Muscle layer of duodenum (tissue), 2 donors: ENCODE measurements at regions not wholly inside any gene's neighbourhood (a gene's known extent, or its start where the extent isn't known, plus 50 kb on each side); places are given as distances from the start of the nearest gene placed in this dataset.
"Not testable (repeated sequence)": the region's sequence is repeated elsewhere in the genome, so short reads cannot be mapped to it uniquely, and the experiment has no call there.

Source experiments
- H3K27ac ChIP-seq: one replicate; pipeline ENCODE4 v1.7.0; 2013; ENCODE audit warnings: mild to moderate bottlenecking, low read length
- H3K27me3 ChIP-seq: one replicate; pipeline ENCODE4 v1.7.0; 2013; ENCODE audit warnings: low read depth, mild to moderate bottlenecking, control low read depth, low read length
- H3K36me3 ChIP-seq, 2 donors: one replicate each; pipeline ENCODE4 v1.7.0; 2013; ENCODE audit warnings: low read length in 2 of 2, control low read depth in 1 of 2, mild to moderate bottlenecking in 1 of 2; ENCODE audit not compliant: insufficient read depth in 2 of 2, control insufficient read depth in 1 of 2
- H3K4me1 ChIP-seq, 2 donors: one replicate each; pipeline ENCODE4 v1.7.0; 2013; ENCODE audit warnings: low read length in 2 of 2, mild to moderate bottlenecking in 2 of 2, control low read depth in 1 of 2, moderate library complexity in 1 of 2; ENCODE audit not compliant: insufficient read depth in 2 of 2, control insufficient read depth in 1 of 2
- H3K4me3 ChIP-seq, 2 donors: one replicate each; pipeline ENCODE4 v1.7.0; 2013; ENCODE audit warnings: low read length in 2 of 2, low read depth in 1 of 2, mild to moderate bottlenecking in 1 of 2
- H3K9me3 ChIP-seq, 2 donors: one replicate each; pipeline ENCODE4 v1.7.0; 2013; ENCODE audit warnings: low read length in 2 of 2, control low read depth in 1 of 2, mild to moderate bottlenecking in 1 of 2; ENCODE audit not compliant: control insufficient read depth in 1 of 2
- donor health status: healthy.

GRCh38 chr7:46759711-46760480, 822.0 kb downstream of the TNS3 start:
- no peaks in the 10 kb centered on the region for H3K9me3 ChIP-seq

GRCh38 chr7:46756996-46757395, 824.9 kb downstream of the TNS3 start:
- H3K4me3 ChIP-seq, result no peak overlapping the region
- H3K27me3 ChIP-seq, result no peaks in the 10 kb centered on the region
- no peaks in the 10 kb centered on the region for H3K36me3 ChIP-seq
- no peaks in the 10 kb centered on the region for H3K9me3 ChIP-seq
- H3K27ac ChIP-seq, result no peak overlapping the region
- peaks cover 3 to 6% of the 10 kb centered on the region in 2 donors for H3K4me1 ChIP-seq

More at GRCh38 chr7:46759711-46760480, 822.0 kb downstream of the TNS3 start:
- Histone ChIP-seq H3K4me1 (no peaks in the 10 kb centered on the region), H3K36me3 (no peaks in the 10 kb centered on the region), H3K27ac (no peak overlapping the region), H3K27me3 (no peaks in the 10 kb centered on the region), H3K4me3 (no peak overlapping the region)

- Histone ChIP-seq H3K4me3 (no peak overlapping the region), H3K27me3 (no peaks in the 10 kb centered on the region), H3K27ac (no peak overlapping the region), H3K36me3 (no peaks in the 10 kb centered on the region), H3K9me3 (no peaks in the 10 kb centered on the region), H3K4me1 (peaks cover 3 to 6% of the 10 kb centered on the region in 2 donors)
These were observed 825.7 kb downstream of the TNS3 start for GRCh38 chr7:46756256-46756655.

- no peaks in the 10 kb centered on the region for H3K27me3 ChIP-seq
- no peaks in the 10 kb centered on the region for H3K9me3 ChIP-seq
- no peak overlapping the region for H3K27ac ChIP-seq
- H3K4me1 ChIP-seq, result peaks cover 3 to 7% of the 10 kb centered on the region in 2 donors
- no peaks in the 10 kb centered on the region for H3K36me3 ChIP-seq
- H3K4me3 ChIP-seq, result no peak overlapping the region
These were observed 826.5 kb downstream of the TNS3 start for GRCh38 chr7:46755120-46756034.

GRCh38 chr7:46754140-46754720, 827.7 kb downstream of the TNS3 start:
- Histone ChIP-seq H3K36me3 (no peaks in the 10 kb centered on the region), H3K27ac (peak overlapping the region; percentile 19), H3K4me1 (peaks cover 3 to 13% of the 10 kb centered on the region in 2 donors), H3K27me3 (no peaks in the 10 kb centered on the region), H3K9me3 (no peaks in the 10 kb centered on the region), H3K4me3 (no peak overlapping the region)

- no peak overlapping the region for H3K4me3 ChIP-seq
- H3K27me3 ChIP-seq, result no peaks in the 10 kb centered on the region
- H3K4me1 ChIP-seq, result peaks cover 3 to 13% of the 10 kb centered on the region in 2 donors
- H3K36me3 ChIP-seq, result no peaks in the 10 kb centered on the region
- no peaks in the 10 kb centered on the region for H3K9me3 ChIP-seq
- peak overlapping the region; percentile 19 for H3K27ac ChIP-seq
These were observed 828.2 kb downstream of the TNS3 start for GRCh38 chr7:46753662-46754061.

- Histone ChIP-seq H3K27me3 (no peaks in the 10 kb centered on the region), H3K27ac (no peak overlapping the region), H3K36me3 (no peaks in the 10 kb centered on the region), H3K4me1 (peaks cover 3 to 13% of the 10 kb centered on the region in 2 donors), H3K4me3 (no peak overlapping the region), H3K9me3 (no peaks in the 10 kb centered on the region)
These were observed 829.0 kb downstream of the TNS3 start for GRCh38 chr7:46752881-46753366.

GRCh38 chr7:46751927-46752723, 829.8 kb downstream of the TNS3 start:
- H3K4me1 ChIP-seq, result peaks cover 3 to 13% of the 10 kb centered on the region in 2 donors
- H3K27me3 ChIP-seq, H3K9me3 ChIP-seq, H3K27ac ChIP-seq, H3K36me3 ChIP-seq, H3K4me3 ChIP-seq: not testable (repeated sequence)

- Histone ChIP-seq H3K27ac (no peak overlapping the region), H3K4me3 (no peak overlapping the region), H3K4me1 (peaks cover 3 to 13% of the 10 kb centered on the region in 2 donors), H3K36me3 (no peaks in the 10 kb centered on the region), H3K9me3 (no peaks in the 10 kb centered on the region), H3K27me3 (no peaks in the 10 kb centered on the region)
These were observed 830.4 kb upstream of the IGFBP3 start for GRCh38 chr7:46751471-46751870.

GRCh38 chr7:46750321-46750865, 829.3 kb upstream of the IGFBP3 start:
- peaks cover 3 to 13% of the 10 kb centered on the region in 2 donors for H3K4me1 ChIP-seq
- H3K27me3 ChIP-seq, result no peaks in the 10 kb centered on the region
- no peak overlapping the region for H3K27ac ChIP-seq
- no peaks in the 10 kb centered on the region for H3K36me3 ChIP-seq
- H3K4me3 ChIP-seq, result no peak overlapping the region
- H3K9me3 ChIP-seq, result no peaks in the 10 kb centered on the region
